Stimulated activated CD4-positive, alpha-beta T cell treated with anti-CD3 and anti-CD28 coated beads, Interleukin-15, amount 100 ng/mL, for 1 hour (primary cell): ENCODE measurements at regions not wholly inside any gene's neighbourhood (a gene's known extent, or its start where the extent isn't known, plus 50 kb on each side); places are given as distances from the start of the nearest gene placed in this dataset.

ENCODE experiments used
- DNase-seq, 2 donors: peaks; one replicate each; pipeline ENCODE4 v3.0.0-alpha.2; 2020; ENCODE audit warnings: low read depth in 1 of 2, low spot score in 1 of 2

DNA sequence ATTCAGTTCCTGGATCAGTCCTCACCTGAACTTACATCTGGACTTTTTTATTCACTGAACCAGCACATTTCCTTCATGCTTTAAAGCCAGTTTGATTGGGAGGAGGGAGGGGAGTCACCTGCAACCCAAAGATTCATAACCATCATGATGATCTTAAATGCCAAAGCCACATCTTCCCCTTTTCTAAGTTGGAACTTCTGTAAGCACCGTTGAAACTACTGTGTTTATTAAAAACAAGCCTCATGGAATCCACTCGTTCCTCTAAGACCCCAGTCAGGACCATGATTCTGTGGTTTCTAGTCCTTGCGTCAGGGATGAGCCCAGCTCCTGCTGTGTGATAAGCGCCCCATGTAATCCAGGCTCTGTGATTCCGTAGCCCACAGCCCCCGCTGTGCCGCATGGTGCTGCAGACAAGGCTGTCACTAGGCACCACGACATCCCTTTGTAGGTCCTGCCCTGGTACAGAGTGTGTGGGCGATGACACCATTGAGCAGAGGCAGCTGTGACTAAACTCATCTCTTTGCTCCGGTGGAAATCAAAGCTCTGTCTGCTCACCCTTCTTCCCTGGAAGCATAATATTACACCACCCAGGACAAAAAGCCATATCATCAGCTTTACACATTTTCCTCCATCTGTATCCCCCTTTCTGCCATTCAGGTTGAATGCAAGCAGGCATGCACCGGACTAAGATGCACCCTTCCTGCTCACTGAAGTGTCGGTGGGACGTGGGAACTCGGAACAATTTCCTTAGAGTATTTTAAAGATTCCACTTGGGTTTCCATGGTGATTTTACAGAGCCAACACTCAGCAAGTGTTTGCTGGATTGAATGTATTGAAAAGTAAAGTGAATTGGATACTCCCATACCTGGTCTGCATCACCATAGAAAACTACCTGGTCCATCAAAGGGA lies 132.0 kb upstream of the FSTL4 start:
- DNase-seq, result no peak

DNA sequence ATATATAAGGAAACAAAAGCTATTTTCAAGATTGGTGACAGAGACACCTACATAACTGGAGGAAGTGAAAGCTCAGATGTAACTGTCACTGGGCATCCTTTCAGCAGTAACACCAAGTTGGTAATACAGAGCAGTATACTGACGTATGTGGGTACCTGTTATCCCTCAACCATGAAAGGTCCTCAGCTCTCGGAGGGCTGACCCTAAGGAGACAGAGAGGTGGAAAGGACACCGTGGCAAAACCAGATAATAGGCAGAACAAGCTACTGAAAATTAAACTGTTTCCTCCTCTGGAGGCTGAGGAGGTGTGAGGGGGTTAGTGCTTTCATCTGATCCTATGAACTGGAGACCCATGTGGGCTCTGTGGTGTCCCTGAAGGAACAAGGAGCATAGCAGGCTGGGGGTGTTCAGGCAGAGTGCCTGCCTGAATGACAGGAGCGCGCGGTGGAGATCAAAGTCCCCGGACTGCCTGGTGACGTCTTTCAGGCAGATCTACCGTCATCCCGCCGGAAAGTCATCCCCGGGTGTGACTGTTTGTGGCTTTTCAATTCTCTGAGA lies 130.2 kb upstream of the FSTL4 start:
- no peak for DNase-seq

DNA sequence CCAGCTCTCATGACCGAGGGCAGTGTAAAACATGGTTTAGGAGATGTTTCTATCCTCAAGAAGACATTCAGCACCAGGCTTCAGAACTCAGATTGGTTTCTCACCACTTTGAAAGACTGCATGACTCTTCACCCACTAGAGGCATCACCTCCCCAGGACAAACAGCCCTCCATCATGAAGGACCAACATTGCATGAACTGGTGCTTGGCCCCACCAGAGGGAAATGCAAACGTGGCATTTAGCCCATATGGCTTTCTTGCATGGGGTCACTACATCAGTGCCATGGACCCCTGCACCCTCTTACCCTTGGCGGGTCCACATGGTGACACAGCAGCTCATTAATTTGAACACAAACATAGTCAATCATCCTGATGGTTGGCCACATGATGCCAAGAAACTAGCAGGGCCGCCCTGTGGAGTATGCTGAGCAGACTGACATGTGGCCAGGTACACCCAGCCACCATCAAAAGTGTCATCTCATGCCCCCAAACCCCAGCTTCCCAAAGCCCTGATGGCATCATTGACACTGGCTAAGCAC lies 129.5 kb upstream of the FSTL4 start:
- DNase-seq, result no peak

DNA sequence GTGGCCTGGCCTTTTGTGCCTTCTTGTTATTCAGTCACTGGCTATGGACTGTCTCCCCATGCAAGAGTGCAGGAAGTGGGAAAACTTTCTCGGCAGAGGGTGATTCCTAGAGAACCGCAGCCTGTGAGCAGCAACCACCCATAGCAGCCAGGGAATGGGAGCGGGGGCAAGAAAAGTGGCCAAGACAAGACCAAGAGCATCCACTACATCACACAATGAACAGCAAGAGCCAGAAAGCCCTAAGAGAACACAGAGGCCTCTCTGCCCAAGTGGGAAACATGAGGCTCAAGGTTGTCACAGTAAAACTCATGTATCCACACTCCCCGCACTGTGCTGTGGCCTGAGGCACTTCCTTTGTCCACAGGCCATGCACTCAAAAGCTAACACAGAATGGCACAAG lies 129.1 kb upstream of the FSTL4 start:
- DNase-seq, result no peak

DNA sequence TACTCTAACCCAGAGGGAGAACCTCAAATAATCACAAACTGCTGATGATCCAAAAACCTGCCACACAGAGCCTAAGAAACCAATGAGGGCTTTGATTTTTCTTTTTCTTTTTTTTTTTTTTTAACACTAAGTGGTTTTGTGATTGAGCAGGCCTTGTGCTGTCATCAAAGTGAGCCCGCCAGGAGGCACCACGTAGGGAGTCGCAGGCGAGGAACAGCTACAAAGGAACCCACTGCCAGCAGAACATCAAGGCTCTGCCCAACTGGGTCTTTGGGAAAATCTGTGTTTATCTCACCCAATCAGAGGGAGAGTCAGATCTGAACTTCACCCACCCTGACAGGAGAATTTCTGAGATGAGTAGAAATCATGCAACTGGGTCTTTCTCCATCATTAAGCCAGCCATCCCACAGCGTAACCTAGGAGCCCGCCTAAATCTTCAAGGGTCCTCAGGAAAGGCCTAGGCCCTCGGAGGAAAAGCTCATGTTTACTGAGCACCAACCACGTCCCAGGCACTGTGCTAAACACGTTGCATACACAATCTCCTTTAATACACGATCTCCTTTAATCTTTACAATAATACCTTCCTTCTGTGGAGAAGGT lies 126.9 kb upstream of the FSTL4 start:
- DNase-seq, result no peak

DNA sequence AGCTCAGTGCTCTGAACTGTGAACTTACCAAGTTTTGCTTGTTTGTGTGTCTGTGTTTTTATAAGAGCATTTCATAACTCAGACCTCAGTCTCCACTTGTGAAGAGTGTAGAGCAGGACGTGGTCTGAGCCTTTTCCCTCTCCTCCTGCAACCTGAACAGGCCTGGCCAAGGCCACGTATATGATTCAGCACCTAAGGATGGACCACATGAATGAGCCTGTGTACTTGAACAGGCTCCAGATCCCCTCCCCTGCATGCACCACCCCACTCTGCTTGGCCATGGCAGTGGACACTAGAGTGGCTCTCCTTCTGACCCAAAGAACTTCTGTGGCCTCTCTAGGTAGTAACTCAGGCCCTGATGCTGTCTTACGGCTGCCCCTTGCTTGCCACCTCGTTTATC lies 125.9 kb upstream of the FSTL4 start:
- DNase-seq, result no peak

DNA sequence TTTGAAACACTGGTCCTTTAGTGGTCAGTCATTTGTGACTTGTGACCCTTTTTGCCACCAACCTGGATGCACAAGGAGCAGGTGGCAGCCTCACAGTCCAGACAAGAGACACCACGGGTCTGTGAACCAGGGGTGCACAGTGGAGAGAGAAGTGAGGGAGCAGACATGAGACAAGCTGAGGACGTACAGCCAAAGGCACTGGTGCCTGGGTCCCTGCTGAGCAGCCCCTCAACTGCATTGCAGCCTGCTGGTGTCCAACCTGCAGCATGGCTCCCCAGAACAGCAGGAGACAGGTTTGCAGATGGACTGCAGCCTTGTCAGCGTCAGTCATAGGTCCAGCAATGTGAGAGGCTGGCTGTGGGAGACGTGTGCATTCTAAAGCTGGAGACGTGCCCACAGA lies 124.2 kb upstream of the FSTL4 start:
- no peak for DNase-seq

DNA sequence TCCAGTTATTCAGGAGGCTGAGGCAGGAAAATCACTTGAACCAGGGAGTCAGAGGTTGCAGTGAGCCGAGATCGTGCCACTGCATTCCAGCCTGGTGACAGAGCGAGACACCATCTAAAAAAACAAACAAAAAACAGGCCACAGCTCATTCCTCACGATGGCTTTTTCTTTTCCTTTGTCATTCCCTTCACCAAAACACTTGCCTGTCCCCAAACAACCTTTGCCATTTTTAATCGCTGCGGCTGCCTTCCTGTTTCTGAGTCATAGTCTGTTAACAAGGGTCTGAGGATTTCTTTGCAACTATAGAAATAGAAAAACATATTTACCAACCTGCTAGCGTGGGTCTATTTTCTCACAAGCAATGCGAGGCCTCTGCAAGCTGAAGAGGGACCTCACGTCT lies 123.0 kb upstream of the FSTL4 start:
- no peak for DNase-seq

DNA sequence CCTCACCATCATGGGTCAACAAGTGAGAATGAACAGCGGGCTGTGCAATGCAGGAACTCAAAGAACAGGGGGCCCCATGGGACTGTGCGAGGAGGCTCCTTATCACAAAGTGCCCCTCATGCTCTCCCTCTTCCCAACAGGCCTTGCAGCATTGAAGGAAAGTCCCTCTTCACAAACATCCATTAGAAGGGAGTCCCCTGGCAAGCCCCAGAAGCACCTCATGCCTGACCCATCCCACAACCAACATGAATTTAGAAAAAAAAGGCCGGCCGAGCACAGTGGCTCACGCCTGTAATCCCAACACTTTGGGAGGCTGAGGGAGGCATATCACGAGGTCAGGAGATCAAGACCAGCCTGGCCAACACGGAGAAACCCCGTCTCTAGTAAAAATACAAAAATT lies 122.6 kb upstream of the FSTL4 start:
- DNase-seq, result no peak

DNA sequence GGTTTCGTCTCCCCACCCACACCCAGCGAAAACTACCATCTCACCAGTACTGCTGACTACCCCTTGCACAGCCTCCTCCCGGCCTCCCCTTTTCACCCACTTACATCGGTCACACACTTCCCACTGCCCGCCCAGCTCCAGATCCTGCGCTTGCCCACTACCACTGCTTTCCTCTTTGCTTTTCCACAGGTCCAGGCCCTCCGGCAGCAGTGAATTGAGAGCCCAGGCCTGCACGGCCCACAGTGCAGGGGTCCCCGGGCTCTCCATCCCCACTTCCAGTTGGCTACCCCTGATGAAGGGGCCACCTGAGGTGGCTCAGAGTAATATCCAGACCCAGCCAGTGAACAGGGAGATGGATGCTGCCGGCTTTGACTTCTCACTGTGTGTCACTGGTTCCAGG lies 120.2 kb upstream of the FSTL4 start:
- DNase-seq, result no peak

DNA sequence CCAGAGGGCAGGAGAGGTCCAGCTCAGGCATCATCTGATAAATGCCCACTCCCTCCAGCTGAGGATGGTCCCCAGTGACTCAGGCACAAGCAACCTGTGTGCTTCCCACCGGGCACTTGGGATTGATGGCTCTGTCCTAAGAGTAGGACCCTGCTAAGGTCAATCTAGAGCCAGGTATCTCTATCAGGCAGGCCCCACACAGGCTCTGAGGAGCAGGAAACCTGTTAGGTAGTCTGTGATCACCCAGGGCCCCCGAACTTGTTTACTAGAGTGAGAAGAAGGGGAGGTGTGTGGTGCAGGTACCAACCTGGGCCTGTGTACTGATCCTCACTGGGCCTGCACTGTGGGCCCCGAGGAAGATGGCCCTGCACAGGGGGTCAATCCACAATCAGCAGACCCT lies 119.6 kb upstream of the FSTL4 start:
- DNase-seq, result no peak

DNA sequence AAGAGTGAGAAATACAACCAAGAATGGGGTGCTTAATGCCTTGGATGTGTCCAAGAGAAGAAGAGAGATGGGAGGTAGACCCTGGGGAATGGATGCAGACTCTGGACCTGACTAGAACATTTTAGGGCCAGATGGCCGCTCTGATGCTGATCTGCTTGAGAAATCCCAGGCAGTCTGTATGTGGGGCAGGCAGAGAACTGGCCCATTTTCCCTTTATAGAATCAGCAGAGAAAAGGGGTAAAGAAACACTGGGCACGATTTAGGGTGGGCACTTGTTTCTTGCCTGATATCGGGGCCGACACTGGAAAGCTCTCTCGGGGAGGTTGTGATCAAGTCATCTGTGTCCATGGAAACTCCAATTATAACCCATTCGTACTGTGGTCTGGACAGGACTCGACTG lies 118.5 kb upstream of the FSTL4 start:
- DNase-seq, result no peak

- DNase-seq, result no peak
These were observed 118.0 kb upstream of the FSTL4 start for GRCh38 chr5:133730346-133730745.

DNA sequence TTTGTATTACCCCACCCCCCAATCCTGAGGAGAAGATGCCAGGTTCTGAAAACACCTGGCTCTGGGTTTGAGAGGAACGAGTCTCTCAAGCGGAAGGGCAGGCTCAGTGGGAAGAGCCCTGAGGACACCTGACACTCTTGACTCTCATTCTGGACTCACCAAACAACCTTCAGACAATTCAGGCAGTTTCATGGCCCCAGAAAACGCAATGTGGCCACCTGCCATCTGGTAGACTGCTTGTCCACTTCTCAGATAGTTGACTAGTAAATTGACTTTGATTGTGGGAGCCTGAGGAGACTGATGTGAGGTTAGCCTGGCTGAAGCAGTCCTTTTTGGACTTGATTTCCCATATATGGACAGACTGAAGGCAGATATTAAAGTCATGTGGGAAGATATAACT lies 117.5 kb upstream of the FSTL4 start:
- DNase-seq, result no peak

GRCh38 chr5:133728475-133728874 lies 116.1 kb upstream of the FSTL4 start:
- DNase-seq, result no peak

DNA sequence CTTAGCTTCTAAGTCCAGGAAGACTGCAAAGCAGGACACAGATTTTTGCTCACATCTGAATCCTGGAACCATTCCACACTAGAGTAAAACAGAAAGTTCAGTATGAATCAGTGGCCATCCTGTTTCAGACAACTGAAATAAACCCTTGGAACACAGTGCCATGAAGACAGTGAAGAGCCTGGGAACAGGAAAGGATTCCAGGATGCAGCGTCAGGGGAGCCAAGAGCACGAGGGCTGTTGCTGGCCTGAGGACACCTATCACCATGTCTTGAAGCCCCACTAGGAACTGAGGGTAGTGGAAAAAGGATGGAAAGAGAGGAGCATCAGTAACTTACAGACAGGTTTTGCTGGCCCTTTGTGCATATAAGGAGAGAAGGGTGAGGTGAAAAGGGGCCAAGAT lies 115.3 kb upstream of the FSTL4 start:
- no peak for DNase-seq

DNA sequence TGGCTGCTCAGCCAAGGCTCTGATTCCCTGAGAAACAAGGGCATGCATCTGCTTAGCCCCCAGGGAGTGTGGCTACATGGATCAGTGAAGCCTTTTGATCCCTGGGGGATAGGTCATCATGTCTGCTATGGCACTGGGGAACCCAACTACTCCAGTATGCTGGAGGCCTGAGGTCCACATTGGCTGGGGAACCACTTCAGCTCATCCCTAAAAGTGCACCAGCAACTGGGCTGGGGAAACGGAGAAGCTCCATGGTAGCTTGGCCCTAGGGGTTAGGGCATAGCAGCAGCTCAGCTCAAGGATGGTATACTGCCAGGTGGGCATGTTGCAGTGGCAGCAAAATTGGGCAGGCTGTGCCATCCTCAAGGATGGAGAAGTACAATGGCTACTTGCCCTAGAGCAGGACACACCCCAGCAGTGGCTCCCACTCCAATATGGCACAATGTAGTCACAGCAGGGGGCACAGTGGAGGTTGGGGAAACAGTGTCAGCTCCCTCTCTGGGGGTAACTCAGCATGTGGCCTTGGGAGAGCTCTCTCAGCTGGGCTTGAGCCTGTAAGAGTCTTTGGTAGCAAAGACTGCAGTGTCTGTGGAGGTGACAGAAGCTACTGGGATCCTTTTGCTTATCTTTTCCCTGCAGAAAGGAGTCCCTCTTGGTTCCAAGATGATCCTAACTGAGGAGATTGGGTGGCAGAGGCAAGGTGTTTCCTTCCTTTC lies 111.5 kb upstream of the FSTL4 start:
- DNase-seq, result no peak

DNA sequence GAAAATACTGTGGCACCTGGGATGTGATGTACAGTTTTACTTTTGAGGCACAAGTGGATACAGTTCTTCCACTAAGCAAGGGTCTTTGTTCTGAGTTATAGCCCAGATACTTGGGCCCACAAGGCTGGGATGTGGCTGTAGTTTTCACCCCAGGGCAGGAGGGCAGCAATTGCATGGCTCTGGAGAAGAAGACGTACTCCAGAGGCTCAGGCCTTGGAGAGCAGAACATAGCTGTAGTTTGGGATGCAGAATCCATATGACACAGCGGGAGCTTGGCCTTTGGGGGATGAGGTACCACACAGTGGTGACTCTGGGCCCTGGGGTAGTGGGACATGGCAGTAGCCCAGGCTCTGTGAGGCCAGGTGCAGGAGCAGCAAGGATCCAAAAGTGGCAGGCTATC lies 110.8 kb upstream of the FSTL4 start:
- no peak for DNase-seq

DNA sequence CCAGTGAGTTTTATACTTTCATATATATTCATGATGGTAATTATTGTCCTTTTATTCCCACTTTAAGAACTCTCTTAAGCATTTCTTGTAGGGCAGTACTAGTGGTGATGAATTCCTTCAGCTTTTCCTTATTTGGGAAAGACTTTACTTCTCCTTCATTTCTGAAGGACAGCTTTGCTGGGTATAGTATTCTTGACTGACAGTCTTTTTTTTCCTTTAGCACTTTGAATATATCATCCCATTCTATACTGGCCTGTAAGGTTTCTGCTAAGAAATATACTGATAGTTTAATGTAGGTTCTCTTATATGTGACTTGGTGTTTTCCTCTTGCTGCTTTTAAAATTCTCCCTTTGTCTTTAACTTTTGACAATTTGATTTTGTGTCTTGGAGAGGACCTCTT lies 109.0 kb upstream of the FSTL4 start:
- DNase-seq, result no peak

GRCh38 chr5:133718457-133718856 lies 106.1 kb upstream of the FSTL4 start:
- DNase-seq, result no peak

DNA sequence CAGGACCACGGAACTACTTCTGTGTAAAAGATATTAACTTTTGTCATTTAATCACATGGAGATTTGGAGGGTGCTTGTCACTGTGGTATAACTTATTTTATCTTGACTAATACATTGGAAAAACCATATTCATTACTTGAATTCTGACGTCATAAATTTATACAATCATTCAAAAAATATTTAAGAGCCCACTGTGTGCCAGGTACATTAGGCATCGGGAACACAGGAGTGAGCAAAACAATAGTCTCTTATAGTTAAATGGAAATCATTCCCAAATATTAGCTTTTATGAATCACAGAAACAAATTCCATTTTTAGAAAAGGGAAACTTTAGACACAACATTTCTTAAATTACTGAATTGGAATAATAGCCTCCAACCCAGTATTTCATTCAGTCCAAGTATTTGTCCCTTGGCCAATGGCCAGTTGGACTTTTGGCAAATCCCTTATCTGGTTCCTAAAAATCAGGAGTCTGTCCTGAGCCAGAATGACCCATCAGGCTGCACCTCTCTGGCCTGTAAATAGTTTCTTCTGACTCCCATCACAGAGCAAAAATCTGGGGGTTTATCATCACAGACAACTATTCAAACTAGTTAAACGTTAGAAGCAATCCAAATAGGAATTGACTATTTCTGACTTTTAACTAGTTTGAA lies 104.3 kb upstream of the FSTL4 start:
- no peak for DNase-seq
